DMS153 treated with DMSO at 0.1 percent for 48 hours (cell line): ENCODE measurements at regions not wholly inside any gene's neighbourhood (a gene's known extent, or its start where the extent isn't known, plus 50 kb on each side); places are given as distances from the start of the nearest gene placed in this dataset.

Experiments
- DNase-seq: peaks from one replicate; lab custom pipeline; 2025; ENCODE audit not compliant: unreplicated experiment; lab: John Stamatoyannopoulos, UW

DNA sequence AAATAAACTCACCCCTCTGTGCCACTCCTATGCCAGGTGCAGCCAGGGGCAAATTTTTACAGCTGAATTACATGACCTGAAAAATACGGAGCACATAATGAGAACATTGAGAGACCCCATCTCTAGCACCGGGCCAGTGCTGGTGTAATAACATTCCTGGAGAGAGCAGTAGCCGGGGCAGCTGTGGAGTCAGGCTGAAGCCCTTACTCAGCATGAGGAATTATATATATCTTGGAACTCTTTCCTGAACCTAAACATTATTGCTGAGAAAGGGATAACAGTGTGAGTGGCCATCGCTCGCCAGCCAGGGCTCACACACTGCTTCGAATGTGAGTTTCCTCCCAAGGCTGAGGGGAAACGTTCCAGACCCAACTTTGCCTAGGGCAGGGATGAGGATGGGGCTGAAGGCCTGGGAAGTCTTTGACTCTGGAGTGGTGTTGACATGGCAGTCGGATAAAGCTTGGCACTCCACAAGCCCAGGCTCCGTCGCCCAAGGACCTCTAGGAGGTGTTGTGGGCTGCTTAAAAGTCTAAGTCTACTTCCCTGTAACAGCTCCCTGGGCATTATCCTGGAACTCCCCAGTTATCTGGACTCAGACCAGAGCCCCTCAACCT lies 269.8 kb downstream of the CDC5L start:
- no peak for DNase-seq

DNA sequence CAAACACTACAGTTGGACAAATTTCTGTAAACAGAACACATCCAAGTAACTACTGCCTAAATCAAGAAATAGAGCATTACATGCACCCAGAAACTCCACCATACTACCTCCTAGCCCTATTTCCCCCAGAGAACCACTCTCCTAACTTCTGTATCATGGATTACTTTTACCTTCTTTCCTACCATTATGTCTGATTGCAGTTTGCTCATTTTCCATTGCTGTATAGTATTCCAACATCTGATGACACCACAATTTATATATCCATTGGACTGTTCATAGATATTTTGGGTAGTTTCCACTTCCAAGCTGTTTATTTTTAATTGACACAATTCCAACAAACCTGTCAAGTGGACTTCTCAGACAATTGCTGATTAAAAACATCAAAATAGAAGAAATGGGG lies 271.1 kb downstream of the CDC5L start:
- no peak for DNase-seq

DNA sequence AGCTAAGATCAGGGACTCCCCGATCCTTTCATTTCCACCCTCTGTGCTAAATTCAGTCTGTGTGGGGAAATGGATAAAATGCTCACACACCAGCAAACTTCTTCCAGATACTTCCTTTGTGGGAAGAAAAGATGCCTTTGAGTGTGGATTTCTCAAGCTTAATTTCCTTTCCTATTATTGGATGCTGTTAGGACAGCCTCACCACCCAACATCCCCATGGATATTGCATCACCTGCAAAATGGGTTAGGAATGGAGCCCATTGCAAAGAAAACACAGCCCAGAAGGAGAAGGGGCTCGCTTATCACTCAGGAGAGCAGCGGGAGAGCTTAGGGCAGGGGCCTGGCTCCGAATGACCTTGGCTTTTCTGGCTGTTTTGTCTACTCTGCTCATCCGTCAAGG lies 272.2 kb downstream of the CDC5L start:
- no peak for DNase-seq

DNA sequence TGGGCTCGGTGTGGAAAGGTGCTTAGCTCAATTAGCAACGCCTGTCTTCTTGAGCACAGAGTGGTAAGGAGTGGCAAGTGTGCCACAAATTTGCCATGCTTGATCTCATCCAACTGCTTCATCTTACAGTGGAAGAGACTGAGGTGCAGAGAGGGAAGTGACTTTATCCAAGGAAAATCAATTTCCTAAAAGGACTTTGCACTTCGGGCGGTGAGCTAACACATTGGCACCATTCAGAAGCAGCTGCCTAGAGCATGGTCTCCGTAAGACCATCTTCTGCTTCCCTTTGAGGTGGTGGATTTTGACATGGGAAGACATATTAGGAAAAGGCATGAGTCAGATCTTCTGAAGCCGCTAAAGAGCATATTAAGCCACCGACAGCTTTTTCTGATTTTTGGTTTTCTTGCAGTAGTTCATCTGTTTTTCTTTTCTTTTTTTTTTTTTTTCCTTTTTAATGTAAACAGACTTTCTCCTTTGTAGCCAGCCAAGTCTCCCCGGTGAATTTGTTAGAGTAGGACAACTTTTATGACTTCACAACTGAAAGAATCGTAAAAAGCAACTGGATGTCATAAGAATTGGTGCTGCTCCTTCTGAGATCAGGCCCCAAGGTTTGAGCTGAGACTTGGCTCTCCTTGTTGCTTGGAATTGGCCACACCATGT lies 273.2 kb downstream of the CDC5L start:
- DNase-seq: no peak

DNA sequence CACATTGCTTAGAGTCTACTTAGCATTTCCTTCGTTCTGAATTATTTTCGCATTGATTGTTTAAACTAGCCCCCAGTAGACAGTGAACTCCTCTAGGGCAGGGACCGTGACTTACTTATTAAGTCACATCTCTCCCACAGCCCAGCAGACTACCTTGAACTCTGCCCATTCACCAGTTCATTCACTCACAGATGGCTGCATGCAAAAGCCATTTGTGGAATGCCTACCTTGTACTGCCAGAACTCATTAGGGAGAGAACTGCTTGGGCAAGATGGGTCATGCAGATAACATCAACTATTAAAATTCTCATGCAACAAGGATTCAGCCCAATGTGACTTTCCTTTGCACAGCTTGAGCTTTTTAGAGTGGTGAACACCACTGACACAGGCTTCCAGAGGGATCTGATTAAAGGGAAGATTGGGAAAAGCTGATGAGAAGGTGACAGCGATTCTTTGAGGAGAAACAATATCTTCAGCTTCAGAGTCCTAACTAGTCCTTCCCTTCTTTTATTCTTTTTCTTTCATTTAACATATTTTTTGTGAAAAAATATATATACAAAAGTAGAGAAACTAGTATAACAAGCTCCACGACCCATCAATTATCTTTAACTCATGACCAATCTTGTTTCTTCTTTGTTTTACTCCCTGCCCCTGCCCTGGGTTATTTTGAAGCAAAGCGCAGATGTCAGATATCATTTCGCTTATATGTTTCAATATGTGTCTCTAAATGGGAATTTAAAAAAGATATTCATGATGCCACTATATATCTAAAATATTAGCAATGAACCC lies 273.9 kb downstream of the CDC5L start:
- no peak for DNase-seq

DNA sequence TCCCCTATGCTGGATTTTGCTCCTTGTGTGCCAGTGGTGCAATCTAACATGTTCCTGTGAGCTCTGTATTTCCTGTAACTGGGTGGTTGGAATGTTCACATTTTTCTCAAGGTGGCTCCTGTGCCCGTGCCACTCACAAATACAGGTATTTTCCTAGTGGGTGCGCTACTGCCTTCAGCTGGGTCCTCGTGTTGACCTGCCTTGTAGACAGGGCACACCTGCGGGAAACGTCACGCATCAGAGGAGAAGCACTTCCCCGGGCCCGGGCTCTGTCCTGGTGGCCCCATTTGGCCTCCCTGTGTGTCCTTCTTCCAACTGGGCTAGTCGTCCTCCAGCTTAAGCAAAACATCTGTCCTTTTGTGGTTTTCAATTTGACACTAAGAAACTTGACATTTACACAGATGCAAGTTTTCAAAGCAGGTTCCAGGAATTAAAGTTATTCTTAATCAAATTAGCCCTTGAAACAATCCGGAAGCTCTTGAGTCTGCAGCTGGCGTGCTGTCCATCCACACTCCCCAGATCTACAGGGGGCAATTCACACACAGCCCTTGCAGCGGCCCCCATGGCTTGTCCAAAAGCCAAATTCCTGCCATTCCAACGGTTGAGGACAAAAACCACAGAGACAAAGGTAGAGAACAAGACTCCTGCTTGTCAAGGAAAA lies 275.1 kb downstream of the CDC5L start:
- no peak for DNase-seq

DNA sequence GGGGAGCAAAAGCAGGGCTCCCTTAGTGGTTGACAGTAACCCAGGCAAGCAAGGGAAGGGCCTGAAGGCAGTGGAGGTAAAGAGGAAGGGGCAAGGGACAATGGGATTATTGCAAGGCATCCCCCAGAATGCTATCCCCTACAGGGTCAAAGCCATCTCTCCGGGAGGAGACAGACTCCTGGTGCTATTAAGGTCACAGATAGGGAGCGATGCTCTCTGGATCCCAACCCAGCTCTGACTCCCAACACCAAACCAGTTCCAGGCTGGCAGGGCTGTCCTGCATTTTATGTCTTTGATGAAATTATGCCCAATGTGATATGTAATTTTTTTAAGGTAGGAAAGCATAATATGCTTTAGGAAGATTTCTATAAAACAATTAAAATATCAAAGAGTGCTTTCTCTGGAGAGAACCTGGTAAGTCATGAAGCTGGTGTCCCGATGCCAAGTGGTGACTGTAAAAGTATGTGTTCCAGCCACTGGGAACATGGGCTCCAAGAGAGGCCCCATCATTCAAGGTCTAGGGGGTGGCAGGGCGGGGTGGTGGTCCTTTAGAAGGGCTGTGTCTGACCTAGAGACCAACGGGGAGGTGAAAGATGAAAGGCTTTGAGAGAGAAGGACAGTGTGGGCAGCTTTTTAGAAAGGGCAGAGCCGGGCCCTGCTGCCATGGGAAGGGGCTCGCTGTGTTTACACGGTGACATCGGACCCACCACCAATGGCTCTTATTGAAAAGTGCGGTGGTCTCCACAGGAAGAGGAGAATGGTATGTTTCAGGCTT lies 276.5 kb downstream of the CDC5L start:
- DNase-seq: no peak

DNA sequence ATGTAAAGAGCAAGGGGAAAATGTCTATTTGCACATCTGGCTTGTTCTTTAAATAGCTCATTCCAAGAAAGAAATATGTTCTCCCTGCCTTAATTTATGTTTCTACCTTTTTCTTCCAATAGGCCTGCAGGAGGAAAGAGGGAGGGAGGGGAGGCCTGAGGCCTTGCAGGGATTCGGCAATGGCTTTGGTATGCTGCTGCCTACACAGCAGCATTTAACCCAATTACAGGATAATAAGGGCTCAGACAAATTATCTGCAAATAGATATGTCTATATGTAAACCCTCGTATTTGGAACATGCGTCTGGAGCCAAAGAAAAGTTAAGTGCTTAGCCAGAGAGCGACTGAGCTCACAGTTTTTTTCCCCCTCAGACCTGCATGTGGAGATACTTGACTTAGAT lies 277.2 kb downstream of the CDC5L start:
- no peak for DNase-seq

DNA sequence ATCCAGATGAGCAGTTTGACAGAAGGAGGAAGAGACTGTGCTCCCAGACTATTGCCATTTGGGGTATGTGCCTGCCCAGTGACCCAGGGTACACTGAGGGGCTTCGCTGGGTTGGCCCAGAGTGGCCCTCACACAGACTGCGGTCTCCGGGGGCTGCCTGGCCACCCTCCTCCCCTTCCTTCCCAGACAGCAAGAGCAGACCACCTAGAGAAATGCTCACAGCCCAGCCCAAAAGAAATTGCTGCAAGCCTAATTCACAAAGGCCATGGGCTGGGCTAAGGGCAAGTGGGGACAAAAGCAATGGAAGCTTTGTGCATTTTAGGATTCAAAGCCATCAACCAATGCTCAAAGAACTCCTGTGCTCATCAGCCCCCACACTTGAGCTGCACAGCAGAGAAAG lies 277.6 kb downstream of the CDC5L start:
- no peak for DNase-seq

DNA sequence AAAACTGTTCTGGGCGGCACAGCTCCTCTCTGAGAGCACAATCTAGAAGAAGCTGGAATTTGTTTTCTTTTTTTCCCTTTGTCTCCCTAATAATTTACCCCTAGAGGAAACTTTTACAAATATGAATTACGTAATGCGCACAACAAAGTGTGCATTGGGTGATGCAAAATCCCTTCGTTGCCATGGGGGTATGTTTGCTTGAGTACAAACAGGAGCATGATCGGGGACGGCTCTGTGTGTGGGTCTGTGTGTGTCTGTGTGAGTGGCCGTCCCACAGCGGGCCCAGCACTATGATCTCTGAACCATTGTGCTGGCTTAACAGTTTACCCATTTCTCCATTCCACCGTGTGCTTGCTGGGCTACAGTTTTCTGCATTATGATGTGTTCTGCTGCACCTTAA lies 278.2 kb downstream of the CDC5L start:
- no peak for DNase-seq

DNA sequence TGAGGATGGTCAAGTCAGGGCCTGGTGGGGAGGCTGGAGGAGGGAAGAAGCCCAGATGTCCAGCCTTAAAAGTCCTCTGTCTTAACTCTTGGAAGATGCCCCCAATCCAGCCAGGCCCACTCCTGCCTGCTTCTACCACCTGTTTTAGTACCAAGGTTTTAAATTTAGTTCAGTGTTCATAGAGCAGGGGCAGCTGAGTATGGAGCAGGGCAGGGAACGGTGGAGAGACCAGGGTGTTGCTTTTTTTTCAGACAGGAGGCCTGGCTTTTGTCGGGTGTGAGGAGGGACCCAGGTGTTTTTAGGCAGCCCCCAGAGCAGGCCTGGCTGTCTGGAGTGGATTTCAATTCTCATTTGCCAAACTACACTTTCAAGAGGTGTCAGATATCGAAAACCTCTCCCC lies 278.8 kb downstream of the CDC5L start:
- no peak for DNase-seq

DNA sequence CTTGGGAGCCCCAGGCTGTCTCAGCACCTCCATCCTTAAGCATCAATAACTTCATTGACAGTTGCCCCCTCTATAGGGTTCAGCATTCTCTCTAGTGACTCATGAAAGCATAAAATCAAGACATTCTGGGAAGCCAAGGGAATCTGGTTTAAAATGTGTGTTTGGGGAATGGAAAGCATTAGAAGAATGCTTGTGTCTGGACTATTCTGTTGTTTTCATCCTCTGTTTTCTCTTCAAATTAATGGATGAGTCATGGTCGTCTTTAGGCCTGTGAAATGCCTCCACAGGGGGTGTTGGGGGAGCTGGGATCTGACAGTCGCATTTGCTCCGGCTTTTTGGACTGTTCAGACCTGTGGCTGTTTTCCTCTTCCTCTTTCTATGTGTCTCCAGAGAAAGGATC lies 279.7 kb downstream of the CDC5L start:
- DNase-seq: no peak

DNA sequence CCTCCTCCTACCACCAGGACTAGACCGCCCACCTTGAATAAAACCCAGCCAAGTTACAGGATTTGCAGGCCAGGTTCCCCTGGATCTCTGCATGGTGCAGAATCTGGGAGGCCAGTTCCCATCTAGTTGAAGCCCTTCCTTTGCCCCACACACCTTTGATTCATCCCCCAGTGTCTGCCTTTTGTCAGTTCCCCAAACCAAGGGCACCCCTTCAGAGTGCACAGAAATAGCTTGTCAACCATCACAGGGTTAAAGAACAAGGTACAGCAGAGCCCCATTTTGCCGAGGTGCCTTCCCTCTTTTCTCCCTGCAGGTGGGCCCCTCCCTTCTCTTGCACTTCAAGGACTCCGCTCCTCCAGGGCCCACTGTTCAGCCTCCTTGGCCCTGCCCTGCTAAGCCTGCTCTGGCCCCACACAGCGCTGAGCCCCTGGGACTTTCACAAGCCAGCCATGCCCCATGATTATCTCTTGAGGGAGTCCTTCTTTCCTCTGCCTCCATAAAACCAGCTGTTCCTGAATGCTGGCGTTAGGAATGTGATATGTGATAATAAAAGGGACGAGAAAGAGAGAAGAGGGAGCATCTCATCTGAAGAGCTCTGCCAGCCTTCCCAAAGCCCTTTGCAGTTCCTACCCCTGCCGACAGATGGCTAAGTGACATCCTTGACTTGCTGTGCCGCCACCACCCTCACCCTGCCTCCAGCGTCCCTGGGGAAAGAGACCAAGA lies 280.3 kb downstream of the CDC5L start:
- no peak for DNase-seq

DNA sequence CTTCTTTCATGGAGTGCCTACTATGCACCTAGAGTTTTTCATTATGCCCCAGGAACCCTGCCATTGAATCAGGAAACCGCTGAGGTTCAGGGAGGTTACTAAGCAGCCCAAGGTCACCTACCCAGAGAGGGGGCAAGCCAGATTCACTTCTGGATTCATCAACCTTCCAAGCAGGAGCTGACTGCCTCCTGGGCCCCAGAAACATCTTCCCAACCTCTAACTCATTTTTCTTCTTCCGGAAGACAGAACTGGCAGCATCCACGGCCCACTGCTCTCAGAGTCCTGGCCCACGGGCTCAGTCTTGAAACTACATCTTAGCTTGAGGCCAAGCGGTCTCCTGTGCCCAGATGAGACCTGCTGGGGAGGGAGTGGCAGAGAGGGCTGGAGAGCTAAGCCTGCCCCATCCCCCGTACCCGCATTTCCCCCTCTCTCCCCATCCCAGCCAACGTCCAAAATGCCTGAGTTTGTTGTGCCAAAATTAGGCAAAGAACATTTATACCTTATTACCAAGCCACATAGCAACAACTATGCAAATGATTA lies 281.0 kb downstream of the CDC5L start:
- DNase-seq: no peak

DNA sequence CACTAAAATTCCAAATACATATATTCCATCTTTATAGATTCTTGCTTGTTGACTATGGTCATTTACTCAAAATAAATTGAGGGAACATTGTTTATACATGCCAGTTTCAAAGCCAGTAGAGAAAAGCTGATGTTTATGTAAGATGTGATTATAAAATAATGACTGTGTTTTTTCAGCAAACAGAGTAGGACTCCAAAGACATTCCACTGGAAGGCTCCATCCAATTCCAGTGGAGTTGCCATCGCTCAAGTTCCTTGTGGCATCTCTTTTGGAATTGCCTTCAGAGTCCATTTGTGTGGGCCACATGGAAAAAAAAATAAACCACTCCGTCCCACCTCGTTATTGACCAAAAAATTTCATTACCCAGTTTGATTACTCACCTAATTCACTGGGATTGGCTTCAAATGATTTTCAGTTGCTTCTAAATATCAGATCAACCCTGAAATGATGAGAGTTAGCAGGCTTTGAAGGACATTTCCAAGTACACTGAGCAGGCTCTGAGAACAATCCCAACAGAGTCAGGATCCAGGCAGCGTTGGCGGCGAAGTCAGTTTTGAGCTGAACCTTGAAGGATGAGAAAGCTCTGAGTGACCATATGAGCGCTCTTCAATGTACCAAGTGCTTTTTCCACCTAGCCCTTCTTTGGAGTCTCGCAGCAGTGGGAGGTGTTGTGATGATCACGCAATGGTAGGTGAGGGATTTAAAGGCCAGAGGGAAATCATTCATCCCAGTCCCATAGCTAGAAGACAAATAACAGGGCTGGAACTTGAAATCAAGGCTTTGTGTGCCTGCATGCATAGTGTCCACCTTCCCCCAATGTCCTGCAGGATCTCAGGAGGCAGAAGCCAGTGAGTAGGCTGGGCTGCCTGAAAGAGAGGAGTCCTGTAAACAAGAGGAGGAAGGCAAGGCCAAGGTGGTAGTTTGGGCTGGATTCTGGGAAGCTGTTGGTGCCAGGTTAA lies 281.7 kb downstream of the CDC5L start:
- no peak for DNase-seq

DNA sequence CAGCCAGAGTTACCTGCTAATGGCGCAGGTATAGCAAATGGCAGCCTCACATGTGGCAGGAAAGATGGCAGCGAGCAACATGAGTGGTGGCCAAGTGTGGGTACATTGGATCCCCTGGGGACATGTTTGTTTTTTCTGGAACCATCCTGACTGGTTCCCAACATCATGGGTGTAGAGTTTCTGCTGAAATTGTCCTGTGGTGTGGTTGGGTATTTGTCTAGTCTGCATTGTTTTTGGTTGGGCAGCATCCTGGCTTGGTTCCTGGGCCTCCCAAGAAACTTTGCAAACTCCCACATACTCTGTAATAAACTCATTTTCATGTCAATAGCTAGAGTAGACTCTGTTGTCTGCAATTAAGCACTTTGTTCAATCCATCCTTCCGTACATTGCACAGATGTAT lies 282.6 kb downstream of the CDC5L start:
- no peak for DNase-seq

DNA sequence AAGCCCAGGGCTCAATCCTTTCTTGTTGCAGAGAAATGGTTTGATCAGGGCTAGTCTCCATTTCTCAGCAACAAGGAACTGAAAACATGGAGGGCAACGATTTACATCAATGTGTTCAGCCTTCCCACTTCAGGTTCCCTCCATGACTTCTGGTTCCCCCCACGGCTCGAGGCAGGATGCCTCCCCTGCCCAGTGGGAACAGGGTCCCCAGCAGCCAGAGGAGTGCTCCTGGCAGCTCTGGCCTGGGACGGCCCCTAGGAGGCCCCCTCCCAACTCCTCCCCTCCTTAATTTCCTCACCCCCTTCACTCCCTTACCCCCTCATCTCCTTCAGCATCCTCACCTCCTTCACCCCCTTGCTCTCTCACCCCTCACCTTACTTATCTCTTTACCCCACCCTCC lies 283.8 kb downstream of the CDC5L start:
- DNase-seq: no peak

DNA sequence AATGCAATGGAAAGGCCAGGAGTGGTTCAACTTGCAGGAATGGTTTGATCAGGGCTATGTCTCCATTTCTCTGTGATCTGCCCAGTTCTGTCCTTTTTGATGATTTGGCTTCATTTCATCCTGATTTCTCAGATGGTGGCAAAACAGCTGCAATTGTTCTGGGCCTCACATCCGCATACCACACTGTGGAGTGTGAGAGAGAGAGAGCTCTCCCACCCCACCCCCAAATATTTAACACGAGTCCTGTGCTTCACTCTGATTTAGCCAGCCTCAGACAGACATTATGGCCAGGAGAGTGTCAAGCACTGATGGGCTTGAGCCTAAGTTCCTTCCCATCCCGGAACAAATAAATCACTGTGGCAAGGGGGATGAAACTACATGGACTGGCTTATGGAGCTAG lies 284.6 kb downstream of the CDC5L start:
- DNase-seq: no peak

DNA sequence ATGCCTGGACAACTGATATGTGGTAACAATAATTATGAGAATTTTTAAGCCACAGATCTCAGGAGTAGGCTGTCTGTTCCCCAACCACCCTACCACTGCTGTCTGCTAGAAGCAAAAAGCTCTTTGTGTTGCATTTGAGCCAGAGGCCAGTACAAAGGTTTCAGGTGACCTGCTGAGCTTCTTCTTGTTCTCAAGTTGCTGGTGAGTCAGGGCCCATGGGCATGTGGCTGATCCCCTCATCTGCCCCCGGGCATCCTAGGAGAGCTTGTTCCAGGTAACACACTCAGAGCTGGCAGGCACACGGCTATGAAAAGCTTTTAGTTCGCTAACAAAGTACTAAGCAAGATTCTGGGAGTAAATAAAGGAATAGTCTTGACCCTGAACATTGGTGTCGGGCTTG lies 285.3 kb downstream of the CDC5L start:
- DNase-seq: no peak
